ENCODE measurements at regions not wholly inside any gene's neighbourhood (a gene's known extent, or its start where the extent isn't known, plus 50 kb on each side); places are given as distances from the start of the nearest gene placed in this dataset.
"Not testable (repeated sequence)": the region's sequence is repeated elsewhere in the genome, so short reads cannot be mapped to it uniquely, and the experiment has no call there.

GRCh38 chr2:4695281-4695861 lies 992.0 kb downstream of the DCDC2C start:
- DNase-seq (ENCODE audit: low spot score): no peak

GRCh38 chr2:4715065-4715464 lies 977.1 kb upstream of the SOX11 start:
- no peak for DNase-seq (ENCODE audit: low spot score)

GRCh38 chr2:4718777-4719176 lies 973.4 kb upstream of the SOX11 start:
- DNase-seq (ENCODE audit: low spot score): no peak

- no peak for DNase-seq (ENCODE audit: low spot score)
Observed at GRCh38 chr2:4725618-4726017, 966.6 kb upstream of the SOX11 start.

GRCh38 chr2:4732560-4732959 lies 959.6 kb upstream of the SOX11 start:
- no peak for DNase-seq (ENCODE audit: low spot score)

GRCh38 chr2:4745056-4745991 lies 946.9 kb upstream of the SOX11 start:
- DNase-seq (ENCODE audit: low spot score): no peak

GRCh38 chr2:4753721-4754120 lies 938.5 kb upstream of the SOX11 start:
- DNase-seq (ENCODE audit: low spot score): no peak

GRCh38 chr2:4762951-4763376 lies 929.2 kb upstream of the SOX11 start:
- no peak for DNase-seq (ENCODE audit: low spot score)

- no peak for DNase-seq (ENCODE audit: low spot score)
Observed at GRCh38 chr2:4765787-4766530, 926.2 kb upstream of the SOX11 start.

GRCh38 chr2:4775668-4776067 lies 916.5 kb upstream of the SOX11 start:
- no peak for DNase-seq (ENCODE audit: low spot score)

GRCh38 chr2:4780679-4781078 lies 911.5 kb upstream of the SOX11 start:
- no peak for DNase-seq (ENCODE audit: low spot score)

- no peak for DNase-seq (ENCODE audit: low spot score)
Observed at GRCh38 chr2:4782647-4783046, 909.5 kb upstream of the SOX11 start.

- DNase-seq (ENCODE audit: low spot score): no peak
Observed at GRCh38 chr2:4791488-4791887, 900.7 kb upstream of the SOX11 start.

GRCh38 chr2:4792126-4792525 lies 900.1 kb upstream of the SOX11 start:
- no peak for DNase-seq (ENCODE audit: low spot score)

- DNase-seq (ENCODE audit: low spot score): no peak
Observed at GRCh38 chr2:4803396-4803795, 888.8 kb upstream of the SOX11 start.

- not testable (repeated sequence) for DNase-seq (ENCODE audit: low spot score)
Observed at GRCh38 chr2:4814137-4814536, 878.0 kb upstream of the SOX11 start.

- DNase-seq (ENCODE audit: low spot score): no peak
Observed at GRCh38 chr2:4827836-4828235, 864.3 kb upstream of the SOX11 start.

- no peak for DNase-seq (ENCODE audit: low spot score)
Observed at GRCh38 chr2:4828682-4829374, 863.4 kb upstream of the SOX11 start.

GRCh38 chr2:4831751-4832150 lies 860.4 kb upstream of the SOX11 start:
- DNase-seq (ENCODE audit: low spot score): no peak

- no peak for DNase-seq (ENCODE audit: low spot score)
Observed at GRCh38 chr2:4832642-4833041, 859.5 kb upstream of the SOX11 start.

GRCh38 chr2:4838626-4839025 lies 853.6 kb upstream of the SOX11 start:
- DNase-seq (ENCODE audit: low spot score): no peak

GRCh38 chr2:4840791-4841190 lies 851.4 kb upstream of the SOX11 start:
- no peak for DNase-seq (ENCODE audit: low spot score)
